HCT116 (cell line): ENCODE measurements at regions not wholly inside any gene's neighbourhood (a gene's known extent, or its start where the extent isn't known, plus 50 kb on each side); places are given as distances from the start of the nearest gene placed in this dataset.

Source experiments
- ATAC-seq: fragments of 200-7000 bp; cut with Tn5 transposase; 2 replicates; pipeline ENCODE4 v1.9.1; 2020; ENCODE audit warnings: mild to moderate bottlenecking, moderate library complexity
- BruUV-seq: library from RNA; stranded (reverse); fragments of 400-500 nt; replicated peaks from 2 replicates; lab custom pipeline; 2021; lab: Mats Ljungman, UMichigan
- CTCF ChIA-PET: fragments of 300-600 bp; sonication (Branson Sonifier 250); formaldehyde crosslinking; loops from one replicate; lab custom pipeline; 2021; ENCODE audit warnings: antibody characterized with exemption; lab: Charles Lee
- POLR2A ChIA-PET: fragments of 300-600, 350-600 bp; sonication (Branson Sonifier 250); formaldehyde crosslinking; loops from one replicate; lab custom pipeline; 2021; ENCODE audit warnings: antibody characterized with exemption; lab: Charles Lee
- RAD21 ChIA-PET, 2 experiments: fragments of 300-600 bp; sonication (Branson Sonifier 250); formaldehyde crosslinking; loops; one replicate each; lab custom pipeline; 2023; ENCODE audit warnings: low total read pairs in 2 of 2; ENCODE audit not compliant: uncharacterized antibody in 2 of 2, unreplicated experiment in 2 of 2, low non-redundant PET in 1 of 2; lab: Charles Lee
- DNase-seq: peaks from one replicate; pipeline ENCODE4 v3.0.0-alpha.2; 2010; ENCODE audit warnings: low read depth, low spot score
- H2AFZ ChIP-seq: fragments of 200-600 bp; shearing (Covaris generic), sonication (generic); 2 replicates; pipeline ENCODE4 v1.6.1; 2017; ENCODE audit warnings: low read depth, mixed run types, mixed read lengths, antibody characterized with exemption, low read length; ENCODE audit not compliant: poor library complexity, severe bottlenecking
- H3K27ac ChIP-seq: 2 replicates; pipeline ENCODE4 v1.5.1; 2012; ENCODE audit warnings: low read depth, low read length
- H3K27me3 ChIP-seq: fragments of 200-600 bp; sonication (generic); 2 replicates; pipeline ENCODE4 v1.6.1; 2016; ENCODE audit warnings: mixed run types, low read length, mixed read lengths; ENCODE audit not compliant: insufficient read depth
- H3K36me3 ChIP-seq, 2 experiments: fragments of 200-500 bp in 1 of 2; fragments of 200-600 bp in 1 of 2; sonication (Bioruptor generic) in 1 of 2; sonication (generic) in 1 of 2; 2 replicates each; pipeline versions ENCODE4 v1.5.1 to v1.6.1; 2014 to 2016; ENCODE audit warnings: low read length in 2 of 2, inconsistent platforms in 1 of 2, mixed read lengths in 1 of 2, mixed run types in 1 of 2; ENCODE audit not compliant: insufficient read depth in 2 of 2, control insufficient read depth in 1 of 2
- H3K4me1 ChIP-seq, 2 experiments: fragments of 200-600 bp in 1 of 2; sonication (generic) in 1 of 2; 2 replicates each; pipeline versions ENCODE4 v1.5.1 to v1.6.1; 2012 to 2017; ENCODE audit warnings: low read length in 2 of 2, inconsistent platforms in 1 of 2, mild to moderate bottlenecking in 1 of 2, mixed read lengths in 1 of 2, mixed run types in 1 of 2, moderate library complexity in 1 of 2; ENCODE audit not compliant: insufficient read depth in 2 of 2, control insufficient read depth in 1 of 2
- H3K4me2 ChIP-seq: fragments of 200-600 bp; sonication (generic); 2 replicates; pipeline ENCODE4 v1.6.1; 2017; ENCODE audit warnings: mixed run types, low read length, mixed read lengths
- H3K4me3 ChIP-seq, 2 experiments: fragments of 200-600 bp in 1 of 2; sonication (generic) in 1 of 2; replicated peaks in 1 of 2; 2 replicates each; pipeline ENCODE4 v1.5.1; 2011 to 2016; ENCODE audit warnings: low read length in 2 of 2, control low read depth in 1 of 2, low read depth in 1 of 2, mild to moderate bottlenecking in 1 of 2, mixed read lengths in 1 of 2, mixed run types in 1 of 2
- H3K79me2 ChIP-seq: fragments of 200-600 bp; sonication (generic); 2 replicates; pipeline ENCODE4 v1.6.1; 2017; ENCODE audit warnings: mild to moderate bottlenecking, mixed run types, low read length, moderate library complexity, mixed read lengths; ENCODE audit not compliant: insufficient read depth
- H3K9ac ChIP-seq: fragments of 200-600 bp; sonication (generic); 2 replicates; pipeline ENCODE4 v1.6.1; 2016; ENCODE audit warnings: low read length, mixed read lengths
- H3K9me2 ChIP-seq: fragments of 200-600 bp; sonication (generic), shearing (Covaris generic); 2 replicates; pipeline ENCODE4 v1.6.1; 2017; ENCODE audit warnings: mixed run types, mild to moderate bottlenecking, moderate library complexity; ENCODE audit not compliant: insufficient read depth
- H3K9me3 ChIP-seq, 2 experiments: fragments of 200-500 bp in 1 of 2; fragments of 200-600 bp in 1 of 2; sonication (Bioruptor generic) in 1 of 2; sonication (generic) in 1 of 2; 2 replicates each; pipeline ENCODE4 v1.6.1; 2014 to 2017; ENCODE audit warnings: low read length in 2 of 2, mixed read lengths in 2 of 2, inconsistent platforms in 1 of 2, low read depth in 1 of 2, mild to moderate bottlenecking in 1 of 2, mixed run types in 1 of 2, moderate library complexity in 1 of 2; ENCODE audit not compliant: control insufficient read depth in 1 of 2, insufficient read depth in 1 of 2
- H4K20me1 ChIP-seq: fragments of 200-600 bp; sonication (generic), shearing (Covaris generic); 2 replicates; pipeline ENCODE4 v1.6.1; 2017; ENCODE audit warnings: mixed run types, mild to moderate bottlenecking, moderate library complexity; ENCODE audit not compliant: insufficient read depth
- CTCF ChIP-seq, 3 experiments: fragments of 200-600 bp in 1 of 3; sonication (generic) in 1 of 3; IDR thresholded peaks in 2 of 3; conservative IDR thresholded peaks in 1 of 3; 2 replicates each; pipeline ENCODE4 v1.5.1; 2012 to 2017; ENCODE audit warnings: low read depth in 2 of 3, low read length in 2 of 3, antibody characterized with exemption in 1 of 3, borderline replicate concordance in 1 of 3, control low read depth in 1 of 3, mild to moderate bottlenecking in 1 of 3, mixed read lengths in 1 of 3, mixed run types in 1 of 3, moderate library complexity in 1 of 3; ENCODE audit not compliant: insufficient read depth in 1 of 3
- EZH2 ChIP-seq: fragments of 200-600 bp; sonication (generic); IDR thresholded peaks from 2 replicates; pipeline ENCODE4 v1.6.1; 2017; ENCODE audit warnings: antibody characterized with exemption, mixed run types
- EZH2phosphoT487 ChIP-seq: fragments of 200-600 bp; IDR thresholded peaks from 2 replicates; pipeline ENCODE4 v1.6.1; 2018; ENCODE audit warnings: antibody characterized with exemption, borderline replicate concordance
- MAX ChIP-seq: IDR thresholded peaks from 2 replicates; pipeline ENCODE4 v1.6.1; 2012
- POLR2AphosphoS5 ChIP-seq: IDR thresholded peaks from 2 replicates; pipeline ENCODE4 v1.6.1; 2011; ENCODE audit warnings: mild to moderate bottlenecking, low read depth, low read length, moderate library complexity
- REST ChIP-seq: IDR thresholded peaks from 2 replicates; pipeline ENCODE4 v1.6.1; 2012; ENCODE audit warnings: low read depth
- SIN3A ChIP-seq: IDR thresholded peaks from 2 replicates; pipeline ENCODE4 v1.6.1; 2012; ENCODE audit warnings: low read depth
- SRF ChIP-seq: IDR thresholded peaks from 2 replicates; pipeline ENCODE4 v1.6.1; 2012; ENCODE audit warnings: low read depth
- YY1 ChIP-seq: IDR thresholded peaks from 2 replicates; pipeline ENCODE4 v1.6.1; 2011; ENCODE audit warnings: low read length, low read depth, moderate library complexity, mild to moderate bottlenecking; ENCODE audit not compliant: insufficient replicate concordance; ENCODE audit errors: extremely low read depth
- ZBTB33 ChIP-seq: IDR thresholded peaks from 2 replicates; pipeline ENCODE4 v1.6.1; 2011; ENCODE audit warnings: mild to moderate bottlenecking, low read length, moderate library complexity; ENCODE audit not compliant: insufficient replicate concordance; ENCODE audit errors: extremely low read depth
- ZFX ChIP-seq: fragments of 450-650 bp; IDR thresholded peaks from 2 replicates; pipeline ENCODE4 v1.6.1; 2017
- intact Hi-C: fragments of 100-400 bp; cut with micrococcal nuclease; formaldehyde crosslinking; loops from 2 replicates; pipeline ENCODE4 v1.10.0; 2022

GRCh38 chr15:69673291-69673881 lies 220.8 kb downstream of the RPLP1 start (continued):
- TF ChIP-seq SRF = no peak

GRCh38 chr15:69675731-69676130 lies 223.1 kb downstream of the RPLP1 start:
- Histone ChIP-seq H3K4me1 (no peaks in the 10 kb centered on the region), H3K36me3 (no peaks in the 10 kb centered on the region), H3K4me3 (no peak overlapping the region), H3K9me2 (no peaks in the 10 kb centered on the region), H3K9me3 (no peaks in the 10 kb centered on the region), H4K20me1 (no peaks in the 10 kb centered on the region), H3K79me2 (no peaks in the 10 kb centered on the region), H3K4me2 (no peak overlapping the region), H3K27me3 (peaks cover 38% of the 10 kb centered on the region), H3K27ac (no peak overlapping the region), H3K9ac (no peak overlapping the region), H2AFZ (no peak overlapping the region)
- no TSS peak for BruUV-seq
- ChIA-PET RAD21 (no interaction called here), CTCF (no interaction called here), POLR2A (no interaction called here)
- DNase-seq (no peak), ATAC-seq (no peak)
- intact Hi-C loops = no loop called here
- TF ChIP-seq REST (no peak), ZFX (no peak), CTCF (IDR thresholded peaks at IDR 0.05 in 2 of 3, conservative IDR thresholded peaks at IDR 0.05 in 1 of 3; ENCODE audit: borderline replicate concordance in 1 of 3, insufficient read depth in 1 of 3, low read depth in 2 of 3, low read length in 2 of 3) (no peak), EZH2 (no peak), SIN3A (no peak), ZBTB33 (no peak), YY1 (no peak), EZH2phosphoT487 (no peak), SRF (no peak), POLR2AphosphoS5 (no peak), MAX (no peak)
